Activated T-helper 1 cell treated with anti-CD3 and anti-CD28 coated beads, Interleukin-12 subunit alpha, Interleukin-12 subunit beta, Interleukin-2, Interleukin-4 antibody, amounts not matched to agents 30 ng/mL and 10 ng/mL and 1 ng/mL, durations not matched to agents 14 hours and 24 hours and 36 hours (primary cell): ENCODE measurements at regions not wholly inside any gene's neighbourhood (a gene's known extent, or its start where the extent isn't known, plus 50 kb on each side); places are given as distances from the start of the nearest gene placed in this dataset.
"Not testable (repeated sequence)": the region's sequence is repeated elsewhere in the genome, so short reads cannot be mapped to it uniquely, and the experiment has no call there.

Experiments
- DNase-seq: peaks from one replicate; pipeline ENCODE4 v3.0.0; 2021; ENCODE audit warnings: low spot score
- H3K27ac Mint-ChIP-seq: one replicate; pipeline ENCODE4 v1.8.0; 2021; ENCODE audit warnings: mild to moderate bottlenecking, mixed read lengths
- H3K27me3 Mint-ChIP-seq: one replicate; pipeline ENCODE4 v1.8.0; 2022; ENCODE audit warnings: mild to moderate bottlenecking, moderate library complexity, mixed read lengths; ENCODE audit not compliant: insufficient read depth
- H3K36me3 Mint-ChIP-seq: one replicate; pipeline ENCODE4 v1.8.0; 2021; ENCODE audit warnings: low read depth, mixed read lengths
- H3K4me1 Mint-ChIP-seq: one replicate; pipeline ENCODE4 v1.8.0; 2021; ENCODE audit warnings: low read depth, mixed read lengths
- H3K4me3 Mint-ChIP-seq: one replicate; pipeline ENCODE4 v1.8.0; 2021; ENCODE audit warnings: mild to moderate bottlenecking, moderate library complexity, mixed read lengths
- H3K9me3 Mint-ChIP-seq: one replicate; pipeline ENCODE4 v1.8.0; 2021; ENCODE audit warnings: mixed read lengths
- intact Hi-C: fragments of 100-400 bp; cut with micrococcal nuclease; formaldehyde crosslinking; loops from one replicate; pipeline ENCODE4 v1.15.1; 2024

DNA sequence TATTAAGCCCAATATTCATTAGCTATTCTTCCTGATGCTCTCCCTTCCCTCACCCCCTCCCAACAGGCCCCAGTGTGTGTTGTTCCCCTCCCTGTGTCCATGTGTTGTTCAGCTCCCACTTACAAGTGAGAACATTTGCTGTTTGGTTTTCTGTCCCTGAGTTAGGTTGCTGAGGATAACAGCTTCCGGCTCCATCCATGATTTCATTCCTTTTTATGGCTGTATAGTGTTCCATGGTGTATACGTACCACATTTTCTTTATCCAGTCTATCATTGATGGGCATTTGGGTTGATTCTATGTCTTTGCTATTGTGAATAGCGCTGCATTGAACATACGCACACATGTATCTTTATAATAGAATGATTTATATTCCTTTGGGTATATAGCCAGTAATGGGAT is 107.7 kb upstream of the MTHFD1L start:
- DNase-seq, H3K27ac Mint-ChIP-seq, H3K36me3 Mint-ChIP-seq, H3K4me3 Mint-ChIP-seq, H3K4me1 Mint-ChIP-seq, H3K27me3 Mint-ChIP-seq, intact Hi-C loops, H3K9me3 Mint-ChIP-seq: not testable (repeated sequence)

DNA sequence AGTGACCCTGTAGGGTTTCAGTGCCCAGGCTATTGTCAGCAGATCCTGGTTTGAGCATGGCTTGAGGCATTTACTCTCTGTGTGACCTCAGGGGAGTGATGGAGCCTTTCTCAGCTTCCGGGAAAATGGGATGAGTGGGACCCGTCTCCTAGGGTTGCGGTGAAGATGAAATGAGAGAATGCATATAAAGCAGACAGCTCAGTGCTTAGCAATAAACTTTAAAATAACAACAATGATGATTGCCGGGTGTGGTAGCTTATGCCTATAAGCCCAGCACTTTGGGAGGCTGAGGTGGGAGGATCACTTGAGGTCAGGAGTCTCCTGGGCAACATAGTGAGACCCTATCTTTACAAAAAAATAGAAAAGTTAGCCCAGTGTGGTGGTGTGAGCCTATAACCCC is 106.0 kb upstream of the MTHFD1L start:
- no peaks in the 10 kb centered on the region for H3K27me3 Mint-ChIP-seq
- no peaks in the 10 kb centered on the region for H3K4me1 Mint-ChIP-seq
- intact Hi-C loops: no loop called here
- no peak overlapping the region for H3K4me3 Mint-ChIP-seq
- H3K36me3 Mint-ChIP-seq: no peaks in the 10 kb centered on the region
- H3K27ac Mint-ChIP-seq: no peak overlapping the region
- H3K9me3 Mint-ChIP-seq: no peaks in the 10 kb centered on the region
- no peak for DNase-seq

DNA sequence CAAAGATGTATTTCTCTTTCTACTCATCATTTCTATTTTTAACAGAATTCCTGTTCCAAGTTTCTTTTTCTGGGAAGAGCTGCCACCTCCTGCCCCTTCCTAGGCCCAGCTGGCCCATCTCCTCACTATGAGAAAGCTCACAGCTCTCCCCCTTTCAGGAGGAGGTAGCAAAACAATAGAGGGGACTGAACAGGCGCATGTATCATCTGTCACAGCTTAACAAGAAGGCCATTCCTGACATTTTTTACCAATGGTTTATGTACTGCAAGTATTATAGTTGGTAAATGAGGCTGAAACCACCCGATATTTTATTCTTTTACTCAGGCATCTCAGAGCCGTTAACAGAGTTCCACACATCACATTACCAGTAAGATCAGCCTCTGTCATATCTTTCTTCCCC is 103.7 kb upstream of the MTHFD1L start:
- Mint-ChIP-seq H3K9me3 (no peaks in the 10 kb centered on the region), H3K4me1 (no peaks in the 10 kb centered on the region), H3K36me3 (no peaks in the 10 kb centered on the region), H3K27me3 (peaks cover 2% of the 10 kb centered on the region), H3K27ac (no peak overlapping the region), H3K4me3 (no peak overlapping the region)
- intact Hi-C loops: no loop called here
- no peak for DNase-seq

DNA sequence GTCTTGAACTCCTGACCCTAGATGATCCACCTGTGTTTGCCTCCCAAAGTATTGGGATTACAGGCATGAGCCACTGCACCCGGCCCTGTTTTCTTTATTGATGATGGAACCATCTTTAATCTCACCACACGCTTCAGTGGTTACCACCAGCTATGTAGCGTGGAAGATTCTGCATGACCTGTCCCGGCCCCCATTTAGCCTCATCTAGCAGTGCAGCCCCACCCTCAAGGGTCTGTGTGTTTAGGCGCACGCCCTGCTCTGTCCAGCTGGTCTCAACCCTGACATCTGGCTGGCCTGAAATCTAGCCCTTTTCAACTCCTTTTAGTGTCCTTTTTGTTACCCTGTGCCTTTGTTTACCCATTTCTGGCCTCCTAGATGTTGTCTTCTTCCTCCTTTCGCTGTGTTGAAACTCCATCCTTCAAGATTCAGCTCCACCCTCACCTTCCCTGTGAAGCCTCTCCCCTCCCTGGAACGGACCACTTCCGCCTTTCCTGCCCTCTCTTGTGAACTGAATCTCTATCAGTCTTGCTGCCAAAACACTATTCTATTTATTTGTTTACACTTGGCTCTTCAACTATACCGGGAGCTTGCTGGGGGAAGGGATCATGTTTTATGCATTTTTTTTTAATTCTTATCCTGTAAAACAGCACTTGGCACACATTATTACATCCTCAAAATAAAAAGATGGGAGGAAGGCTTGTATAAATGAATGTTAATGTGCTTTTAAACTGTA is 101.0 kb upstream of the MTHFD1L start:
- Mint-ChIP-seq H3K4me1 (no peaks in the 10 kb centered on the region), H3K36me3 (no peaks in the 10 kb centered on the region), H3K4me3 (no peak overlapping the region), H3K27me3 (peaks cover 2% of the 10 kb centered on the region), H3K9me3 (no peaks in the 10 kb centered on the region), H3K27ac (no peak overlapping the region)
- no peak for DNase-seq
- intact Hi-C loops: no loop called here

DNA sequence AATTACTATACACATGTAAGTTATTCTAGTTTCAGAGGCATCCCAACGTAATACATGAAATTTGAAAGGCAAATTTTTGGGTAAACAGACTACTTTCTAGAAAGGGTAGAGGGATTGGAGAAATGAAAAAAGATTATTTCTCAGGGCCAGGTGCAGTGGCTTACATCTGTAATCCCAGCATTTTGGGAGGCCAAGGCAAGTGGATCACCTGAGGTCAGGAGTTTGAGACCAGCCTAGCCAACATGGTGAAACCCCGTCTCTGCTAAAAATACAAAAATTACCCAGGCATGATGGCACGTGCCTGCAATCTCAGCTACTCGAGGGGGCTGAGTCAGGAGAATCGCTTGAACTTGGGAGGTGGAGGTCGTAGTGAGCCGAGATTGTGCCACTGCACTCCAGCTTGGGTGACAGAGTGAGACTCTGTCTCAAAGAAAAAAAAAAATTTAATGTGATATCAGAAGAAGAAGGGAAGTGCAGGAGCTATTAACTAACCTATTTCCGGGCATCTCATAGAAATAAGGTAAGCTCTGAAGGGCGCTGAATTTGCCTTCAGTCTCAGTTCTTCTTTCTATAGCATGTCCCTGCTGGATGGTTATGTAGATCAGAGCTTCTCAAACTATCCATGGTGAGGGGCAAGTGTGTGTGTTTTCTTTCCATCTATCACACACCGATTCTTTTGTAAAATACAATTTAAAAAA is 100.3 kb upstream of the MTHFD1L start:
- intact Hi-C loops: no loop called here
- H3K27ac Mint-ChIP-seq: no peak overlapping the region
- H3K4me3 Mint-ChIP-seq: no peak overlapping the region
- no peak for DNase-seq
- H3K4me1 Mint-ChIP-seq: no peaks in the 10 kb centered on the region
- no peaks in the 10 kb centered on the region for H3K9me3 Mint-ChIP-seq
- H3K36me3 Mint-ChIP-seq: no peaks in the 10 kb centered on the region
- H3K27me3 Mint-ChIP-seq: peaks cover 2% of the 10 kb centered on the region

DNA sequence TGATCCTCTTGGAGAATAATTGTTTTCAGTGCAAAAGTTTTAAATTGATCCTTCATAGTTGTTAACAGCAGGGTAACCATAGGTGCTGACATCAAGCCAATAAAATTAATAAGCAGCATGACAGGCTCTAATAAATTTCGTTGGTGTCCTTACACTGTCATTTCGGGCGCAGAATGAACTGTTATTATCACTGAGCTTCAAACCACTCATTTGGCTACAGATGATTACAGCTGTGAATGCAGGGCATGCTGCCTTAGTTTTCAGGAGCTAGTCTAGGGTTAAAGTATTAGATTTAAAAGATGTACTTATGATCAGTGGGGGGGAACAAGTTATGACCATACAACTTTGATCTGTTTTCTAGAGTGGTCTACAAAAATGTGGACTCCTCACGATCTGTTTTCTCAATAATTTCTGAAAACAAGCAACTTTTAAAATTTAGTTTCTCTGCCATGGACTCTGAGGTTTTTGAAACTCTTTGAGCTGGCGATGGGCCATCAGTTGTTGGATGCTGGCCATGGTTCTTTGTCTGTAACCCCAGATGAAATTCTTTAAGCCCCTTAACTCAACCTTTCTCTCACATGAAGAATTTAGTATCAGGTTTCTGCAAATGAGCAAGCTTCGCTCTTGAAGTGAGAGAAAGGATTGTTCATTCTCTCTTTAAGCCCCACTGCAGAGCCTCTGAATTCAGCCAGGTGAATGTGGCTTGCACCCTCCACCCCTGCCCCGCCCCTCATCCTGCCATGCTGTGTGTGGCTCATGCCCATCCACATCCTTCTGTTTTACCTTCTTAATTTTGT is 99.1 kb upstream of the MTHFD1L start:
- Mint-ChIP-seq H3K4me1 (no peaks in the 10 kb centered on the region), H3K4me3 (no peak overlapping the region), H3K27ac (no peak overlapping the region), H3K27me3 (peaks cover 2% of the 10 kb centered on the region), H3K36me3 (no peaks in the 10 kb centered on the region), H3K9me3 (no peaks in the 10 kb centered on the region)
- intact Hi-C loops: no loop called here
- no peak for DNase-seq

DNA sequence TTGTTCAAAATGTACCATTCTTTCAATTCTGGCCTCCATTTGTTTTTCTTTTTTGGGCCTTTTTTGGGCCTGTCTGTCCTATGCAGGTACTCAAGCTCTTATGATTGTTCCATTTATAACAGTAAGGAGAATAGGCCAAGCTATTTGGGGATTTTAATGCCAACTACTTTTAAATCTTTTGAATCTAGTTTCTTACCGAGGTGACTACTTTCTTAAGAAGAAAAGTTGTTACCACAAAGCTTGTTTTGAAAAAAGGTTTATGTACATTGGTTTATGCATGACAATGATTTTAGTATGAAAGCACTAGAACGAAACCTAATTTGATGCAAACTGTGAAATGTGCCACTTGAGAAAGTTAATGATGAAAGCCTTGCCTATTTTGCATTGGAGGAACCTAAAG is 98.3 kb upstream of the MTHFD1L start:
- H3K4me3 Mint-ChIP-seq: no peak overlapping the region
- H3K27ac Mint-ChIP-seq: no peak overlapping the region
- no peaks in the 10 kb centered on the region for H3K36me3 Mint-ChIP-seq

DNA sequence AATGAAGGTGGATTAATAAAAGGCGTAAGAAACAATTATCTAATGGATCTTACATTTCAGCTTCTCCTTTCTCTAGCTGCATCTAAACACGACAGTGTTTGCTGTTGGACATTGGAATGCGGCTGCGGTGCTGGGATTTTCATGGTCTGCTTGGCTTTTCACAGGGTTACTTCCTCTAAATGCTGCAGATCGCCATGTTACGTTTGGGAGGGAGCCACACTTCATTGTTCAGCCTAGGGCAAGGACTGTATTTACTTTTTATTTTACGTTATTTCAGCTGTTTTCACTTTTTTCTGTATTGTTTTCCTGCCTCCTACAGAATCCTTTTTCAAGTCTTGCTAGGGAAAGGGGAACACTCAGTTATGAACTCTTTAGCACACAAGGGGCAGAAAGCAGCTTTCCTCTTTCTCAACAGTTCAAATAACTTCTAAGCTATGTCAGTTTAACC is 97.9 kb upstream of the MTHFD1L start:
- Mint-ChIP-seq H3K36me3 (no peaks in the 10 kb centered on the region), H3K4me3 (no peak overlapping the region), H3K4me1 (no peaks in the 10 kb centered on the region), H3K27ac (no peak overlapping the region), H3K27me3 (peaks cover 2% of the 10 kb centered on the region), H3K9me3 (peaks cover 1% of the 10 kb centered on the region)
- intact Hi-C loops: no loop called here
- no peak for DNase-seq

More for the DNA sequence above, 98.3 kb upstream of the MTHFD1L start:
- peaks cover 2% of the 10 kb centered on the region for H3K27me3 Mint-ChIP-seq
- no peak for DNase-seq
- no peaks in the 10 kb centered on the region for H3K9me3 Mint-ChIP-seq
- intact Hi-C loops: no loop called here
- H3K4me1 Mint-ChIP-seq: no peaks in the 10 kb centered on the region

DNA sequence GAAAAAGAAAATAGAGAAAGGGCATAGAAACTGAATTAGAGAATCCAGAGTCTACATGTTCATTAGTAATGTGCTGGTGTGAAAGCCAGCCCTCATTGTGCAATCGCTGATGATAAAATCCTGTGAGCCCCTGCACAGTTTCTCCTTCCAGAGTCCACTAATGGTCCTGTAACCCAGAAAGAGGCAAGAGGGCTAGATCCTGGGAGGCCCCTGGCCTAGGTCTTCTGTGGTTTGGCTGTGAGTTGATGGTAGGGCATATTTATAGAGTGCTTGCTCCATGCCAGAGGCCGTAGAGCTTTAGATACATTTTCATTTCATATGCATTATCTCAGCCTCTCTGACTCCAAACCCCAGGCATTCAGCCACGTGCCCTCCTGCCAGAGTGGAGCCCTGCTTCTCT is 94.9 kb upstream of the MTHFD1L start:
- Mint-ChIP-seq H3K27ac (no peak overlapping the region), H3K9me3 (peaks cover 23% of the 10 kb centered on the region), H3K36me3 (no peaks in the 10 kb centered on the region), H3K4me1 (no peaks in the 10 kb centered on the region), H3K4me3 (no peak overlapping the region), H3K27me3 (peaks cover 2% of the 10 kb centered on the region)
- intact Hi-C loops: no loop called here
- DNase-seq: no peak

DNA sequence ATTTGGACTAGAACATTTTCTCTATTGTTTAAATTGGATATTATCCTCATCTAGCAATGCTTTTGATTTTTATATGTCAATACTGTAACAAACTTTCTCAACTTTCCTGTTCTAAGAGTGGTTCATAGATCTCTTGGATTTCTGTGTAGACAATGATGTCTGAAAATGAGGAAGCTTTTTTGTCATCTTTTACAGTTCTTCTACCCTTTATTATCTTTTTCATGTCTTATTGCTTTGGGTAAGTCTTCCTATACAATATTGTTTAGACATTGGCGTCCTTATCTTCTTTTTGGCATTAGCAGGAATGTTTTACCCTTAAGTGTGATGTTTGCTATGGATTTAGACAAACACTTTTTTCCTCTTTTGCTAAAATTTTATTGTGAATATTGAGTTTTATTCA is 91.5 kb upstream of the MTHFD1L start:
- H3K36me3 Mint-ChIP-seq: no peaks in the 10 kb centered on the region
- H3K27ac Mint-ChIP-seq: no peak overlapping the region
- no peaks in the 10 kb centered on the region for H3K27me3 Mint-ChIP-seq
- no peak for DNase-seq
- H3K9me3 Mint-ChIP-seq: peaks cover 34% of the 10 kb centered on the region
- intact Hi-C loops: no loop called here
- no peaks in the 10 kb centered on the region for H3K4me1 Mint-ChIP-seq
- H3K4me3 Mint-ChIP-seq: no peak overlapping the region

DNA sequence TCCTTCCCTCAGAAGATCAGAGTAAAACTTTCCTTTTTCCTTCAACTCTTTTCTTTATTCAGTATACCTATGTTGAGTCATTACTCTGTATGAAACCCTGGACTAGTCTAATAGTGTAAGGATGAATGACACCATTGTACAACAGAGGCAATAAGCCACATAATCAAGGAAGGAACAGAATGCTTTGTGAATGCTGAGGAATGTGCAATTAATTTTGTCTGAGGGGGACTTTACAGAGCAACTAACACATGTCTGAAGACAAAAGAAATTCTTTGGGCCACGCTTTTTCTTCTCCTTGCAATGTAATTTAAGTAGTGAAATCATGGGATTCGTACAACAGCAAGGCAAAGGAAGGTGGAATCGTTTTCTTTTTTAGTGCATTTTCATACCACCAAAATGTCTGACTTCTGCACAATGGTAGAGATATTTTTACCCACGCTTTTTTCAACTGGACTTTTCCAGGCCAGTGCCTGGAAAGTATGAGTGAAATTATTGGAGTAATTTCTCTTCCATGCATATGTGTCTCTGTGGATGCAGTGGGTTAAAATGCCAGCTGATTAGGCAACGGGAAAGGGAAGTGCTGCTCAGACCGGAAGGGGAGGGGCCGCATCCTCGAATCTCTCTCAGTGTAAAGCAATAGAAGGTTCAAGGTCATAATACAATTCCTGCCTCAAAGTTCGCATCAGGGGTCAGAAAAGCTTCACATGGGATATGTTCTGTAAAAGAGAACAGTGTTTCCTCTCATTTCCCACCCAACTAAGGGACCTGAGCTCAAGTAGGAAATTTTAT is 89.9 kb upstream of the MTHFD1L start:
- peaks cover 34% of the 10 kb centered on the region for H3K9me3 Mint-ChIP-seq
- no peak overlapping the region for H3K4me3 Mint-ChIP-seq
- intact Hi-C loops: no loop called here
- H3K27ac Mint-ChIP-seq: no peak overlapping the region
- no peaks in the 10 kb centered on the region for H3K4me1 Mint-ChIP-seq
- no peaks in the 10 kb centered on the region for H3K27me3 Mint-ChIP-seq
- no peaks in the 10 kb centered on the region for H3K36me3 Mint-ChIP-seq
- DNase-seq: no peak

DNA sequence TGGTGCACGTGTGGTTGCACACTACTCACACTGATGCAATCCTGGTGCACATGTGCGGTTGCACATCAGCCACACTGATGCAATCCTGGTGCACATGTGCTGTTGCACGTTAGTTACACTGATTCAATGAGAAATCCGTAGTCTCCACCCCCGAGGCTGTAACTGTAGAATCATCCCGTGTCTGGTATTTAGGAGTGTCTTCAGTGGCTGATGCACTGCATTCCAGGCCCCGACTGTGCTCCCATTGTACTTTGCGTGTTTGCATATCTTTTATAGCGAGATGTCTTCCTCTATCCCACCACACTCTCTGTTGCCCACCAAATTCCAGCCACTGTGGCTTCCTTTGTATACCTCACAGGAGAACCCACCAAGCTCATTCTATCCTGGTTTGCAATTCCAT is 87.8 kb upstream of the MTHFD1L start:
- Mint-ChIP-seq H3K4me1 (no peaks in the 10 kb centered on the region), H3K27me3 (no peaks in the 10 kb centered on the region), H3K9me3 (peaks cover 31% of the 10 kb centered on the region), H3K36me3 (no peaks in the 10 kb centered on the region), H3K4me3 (no peak overlapping the region), H3K27ac (no peak overlapping the region)
- DNase-seq: no peak
- intact Hi-C loops: no loop called here
